22Rv1 (cell line): ENCODE measurements at regions not wholly inside any gene's neighbourhood (a gene's known extent, or its start where the extent isn't known, plus 50 kb on each side); places are given as distances from the start of the nearest gene placed in this dataset.
"Not testable (repeated sequence)": the region's sequence is repeated elsewhere in the genome, so short reads cannot be mapped to it uniquely, and the experiment has no call there.

Experiments
- H3K27ac ChIP-seq: fragments of 450-650 bp; 2 replicates; pipeline ENCODE4 v1.5.1; 2017
- CTCF ChIP-seq: fragments of 450-650 bp; IDR thresholded peaks from 2 replicates; pipeline ENCODE4 v1.5.1; 2017; ENCODE audit warnings: mild to moderate bottlenecking
- ZFX ChIP-seq: fragments of 450-650 bp; IDR thresholded peaks from 2 replicates; pipeline ENCODE4 v1.6.1; 2017; ENCODE audit warnings: antibody characterized with exemption, borderline replicate concordance

- H3K27ac ChIP-seq = not testable (repeated sequence)
These were observed 84.3 kb downstream of the IRS2 start for GRCh38 chr13:109702030-109702597.

- no peak overlapping the region for H3K27ac ChIP-seq
- TF ChIP-seq ZFX (no peak), CTCF (no peak)
These were observed 86.2 kb downstream of the IRS2 start for GRCh38 chr13:109700176-109700575.

- no peak for TF ChIP-seq CTCF
- no peak overlapping the region for H3K27ac ChIP-seq
These were observed 86.7 kb downstream of the IRS2 start for GRCh38 chr13:109699628-109700071.

- no peak for TF ChIP-seq ZFX
- no peak for TF ChIP-seq CTCF
- H3K27ac ChIP-seq = no peak overlapping the region
These were observed 87.6 kb downstream of the IRS2 start for GRCh38 chr13:109698779-109699178.

- no peak overlapping the region for H3K27ac ChIP-seq
- TF ChIP-seq CTCF (no peak), ZFX (no peak)
These were observed 88.4 kb downstream of the IRS2 start for GRCh38 chr13:109697936-109698335.

GRCh38 chr13:109695402-109696190 is 90.8 kb downstream of the IRS2 start:
- TF ChIP-seq CTCF (no peak), ZFX (no peak)
- H3K27ac ChIP-seq = no peak overlapping the region

- H3K27ac ChIP-seq = no peak overlapping the region
- TF ChIP-seq CTCF (no peak), ZFX (no peak)
These were observed 91.4 kb downstream of the IRS2 start for GRCh38 chr13:109694972-109695371.
